ENCODE measurements at regions not wholly inside any gene's neighbourhood (a gene's known extent, or its start where the extent isn't known, plus 50 kb on each side); places are given as distances from the start of the nearest gene placed in this dataset.

DNA sequence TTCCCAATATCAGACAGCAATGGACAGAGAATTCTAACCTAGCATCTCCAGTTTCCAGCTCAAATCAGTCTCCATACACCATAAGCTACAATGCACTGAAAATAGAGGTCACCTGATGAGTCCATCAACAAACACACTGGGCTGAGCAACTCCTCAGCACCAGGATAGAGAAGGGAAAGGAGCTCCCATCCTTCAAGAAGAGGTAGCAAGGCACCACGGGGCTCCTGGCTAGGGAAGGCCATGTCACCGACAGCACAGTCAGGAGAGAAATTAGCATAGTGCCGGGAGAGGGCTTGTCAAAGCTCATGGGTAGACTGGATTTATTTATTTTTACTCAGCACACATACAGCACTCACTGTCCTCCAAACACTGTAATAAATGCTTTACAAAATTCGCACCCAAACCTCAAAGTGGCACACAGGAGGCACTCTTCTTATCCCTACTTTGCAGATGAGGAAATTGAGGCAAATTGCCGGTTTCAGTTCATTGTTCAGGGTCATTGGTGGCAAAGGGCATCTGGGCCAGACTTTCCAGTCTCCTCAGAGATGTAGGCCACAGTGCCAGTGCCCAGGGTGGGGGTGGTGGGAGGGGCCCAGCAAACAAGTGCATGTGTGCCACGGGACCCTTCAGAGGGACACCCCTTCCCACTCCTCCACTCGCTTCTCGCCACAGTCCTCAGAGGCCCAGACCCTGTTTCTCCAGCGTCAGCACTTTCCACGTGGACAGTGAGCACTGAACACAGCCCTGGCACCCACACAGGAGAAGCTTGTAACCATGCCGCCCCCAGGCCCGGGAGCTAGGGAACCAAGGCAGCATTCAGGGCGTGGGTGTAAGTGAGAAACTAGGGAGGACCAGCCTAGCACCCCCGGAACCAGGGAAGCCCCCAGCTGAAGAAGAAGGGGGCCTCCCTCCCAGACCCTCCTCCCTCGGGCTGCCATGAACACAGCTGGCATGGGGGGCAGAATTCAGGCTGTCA lies 1417.4 kb downstream of the TBC1D22A start:
- H3K9me3 ChIP-seq (ENCODE audit: low read depth, low read length) = no peaks in the 10 kb centered on the region
- no peaks in the 10 kb centered on the region for H3K4me1 ChIP-seq (ENCODE audit: insufficient read depth, low read length)
- no peaks in the 10 kb centered on the region for H3K27me3 ChIP-seq (ENCODE audit: insufficient read depth, low read length)
- no peak overlapping the region for H3K4me3 ChIP-seq (ENCODE audit: low read length)

- Histone ChIP-seq H3K4me3 (ENCODE audit: low read length) (no peak overlapping the region), H3K9me3 (ENCODE audit: low read depth, low read length) (no peaks in the 10 kb centered on the region), H3K27me3 (ENCODE audit: insufficient read depth, low read length) (no peaks in the 10 kb centered on the region), H3K4me1 (ENCODE audit: insufficient read depth, low read length) (no peaks in the 10 kb centered on the region)
These were observed 1416.1 kb downstream of the TBC1D22A start for GRCh38 chr22:48178536-48178935.

- Histone ChIP-seq H3K27me3 (ENCODE audit: insufficient read depth, low read length) (no peaks in the 10 kb centered on the region), H3K9me3 (ENCODE audit: low read depth, low read length) (no peaks in the 10 kb centered on the region), H3K4me3 (ENCODE audit: low read length) (no peak overlapping the region), H3K4me1 (ENCODE audit: insufficient read depth, low read length) (no peaks in the 10 kb centered on the region)
These were observed 1415.2 kb downstream of the TBC1D22A start for GRCh38 chr22:48177631-48178030.

GRCh38 chr22:48175721-48176120 lies 1413.3 kb downstream of the TBC1D22A start:
- Histone ChIP-seq H3K27me3 (ENCODE audit: insufficient read depth, low read length) (no peaks in the 10 kb centered on the region), H3K9me3 (ENCODE audit: low read depth, low read length) (no peaks in the 10 kb centered on the region), H3K4me3 (ENCODE audit: low read length) (no peak overlapping the region), H3K4me1 (ENCODE audit: insufficient read depth, low read length) (no peaks in the 10 kb centered on the region)

GRCh38 chr22:48173773-48174160 lies 1411.3 kb downstream of the TBC1D22A start:
- H3K27me3 ChIP-seq (ENCODE audit: insufficient read depth, low read length) = no peaks in the 10 kb centered on the region
- H3K4me3 ChIP-seq (ENCODE audit: low read length) = no peak overlapping the region
- H3K9me3 ChIP-seq (ENCODE audit: low read depth, low read length) = no peaks in the 10 kb centered on the region
- no peaks in the 10 kb centered on the region for H3K4me1 ChIP-seq (ENCODE audit: insufficient read depth, low read length)

- no peaks in the 10 kb centered on the region for H3K4me1 ChIP-seq (ENCODE audit: insufficient read depth, low read length)
- no peaks in the 10 kb centered on the region for H3K9me3 ChIP-seq (ENCODE audit: low read depth, low read length)
- H3K4me3 ChIP-seq (ENCODE audit: low read length) = no peak overlapping the region
- H3K27me3 ChIP-seq (ENCODE audit: insufficient read depth, low read length) = no peaks in the 10 kb centered on the region
These were observed 1410.8 kb downstream of the TBC1D22A start for GRCh38 chr22:48173061-48173772.

DNA sequence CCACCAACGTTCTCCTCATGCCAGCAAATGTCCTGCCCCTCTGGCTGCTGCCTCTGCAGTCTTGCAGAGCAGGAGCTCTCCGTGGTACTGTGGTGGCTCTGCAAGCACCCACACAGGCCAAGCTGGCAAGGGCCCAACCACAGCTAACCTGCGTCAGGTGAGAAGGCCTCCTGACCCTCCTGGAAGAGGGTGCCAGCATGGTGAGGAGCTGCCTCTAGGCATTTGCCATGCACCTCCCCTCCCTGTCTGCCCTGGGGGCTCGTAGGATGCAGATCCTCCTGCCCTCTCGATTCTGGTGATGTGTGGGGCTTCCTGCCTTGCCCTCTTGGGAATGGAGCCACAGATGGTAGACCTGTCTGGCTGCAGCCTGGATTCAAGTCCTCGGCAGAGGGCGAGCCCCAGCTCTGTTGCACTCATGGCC lies 1408.8 kb downstream of the TBC1D22A start:
- Histone ChIP-seq H3K27me3 (ENCODE audit: insufficient read depth, low read length) (no peaks in the 10 kb centered on the region), H3K4me1 (ENCODE audit: insufficient read depth, low read length) (no peaks in the 10 kb centered on the region), H3K9me3 (ENCODE audit: low read depth, low read length) (no peaks in the 10 kb centered on the region), H3K4me3 (ENCODE audit: low read length) (no peak overlapping the region)

GRCh38 chr22:48169227-48169626 lies 1406.8 kb downstream of the TBC1D22A start:
- Histone ChIP-seq H3K4me1 (ENCODE audit: insufficient read depth, low read length) (no peaks in the 10 kb centered on the region), H3K9me3 (ENCODE audit: low read depth, low read length) (no peaks in the 10 kb centered on the region), H3K27me3 (ENCODE audit: insufficient read depth, low read length) (no peaks in the 10 kb centered on the region)

DNA sequence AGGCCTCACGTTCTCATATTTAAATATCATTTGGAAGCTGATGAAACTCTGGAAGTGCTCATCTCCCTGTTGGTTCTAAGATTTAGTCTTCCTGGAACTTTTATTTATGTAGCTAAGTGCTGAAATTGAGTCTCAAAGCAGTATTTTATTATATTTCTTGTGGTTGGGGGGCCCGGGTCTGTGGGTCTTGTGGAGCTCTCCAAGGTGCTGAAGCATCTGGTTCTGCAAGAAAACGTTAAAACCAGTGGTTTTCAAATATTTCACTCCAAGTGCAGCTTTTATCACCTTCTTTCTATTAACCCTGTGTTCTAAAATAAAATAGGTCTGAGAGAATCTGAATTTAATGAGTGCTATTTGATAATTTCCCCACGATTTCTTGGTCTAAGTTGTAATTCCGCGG lies 1404.8 kb downstream of the TBC1D22A start:
- Histone ChIP-seq H3K27me3 (ENCODE audit: insufficient read depth, low read length) (no peaks in the 10 kb centered on the region), H3K9me3 (ENCODE audit: low read depth, low read length) (no peaks in the 10 kb centered on the region), H3K4me3 (ENCODE audit: low read length) (no peak overlapping the region), H3K4me1 (ENCODE audit: insufficient read depth, low read length) (no peaks in the 10 kb centered on the region)

More at GRCh38 chr22:48169227-48169626, 1406.8 kb downstream of the TBC1D22A start:
- H3K4me3 ChIP-seq (ENCODE audit: low read length) = no peak overlapping the region

- Histone ChIP-seq H3K4me1 (ENCODE audit: insufficient read depth, low read length) (no peaks in the 10 kb centered on the region), H3K4me3 (ENCODE audit: low read length) (no peak overlapping the region), H3K9me3 (ENCODE audit: low read depth, low read length) (no peaks in the 10 kb centered on the region), H3K27me3 (ENCODE audit: insufficient read depth, low read length) (no peaks in the 10 kb centered on the region)
These were observed 1398.8 kb downstream of the TBC1D22A start for GRCh38 chr22:48161298-48161697.

GRCh38 chr22:48157676-48158075 lies 1395.2 kb downstream of the TBC1D22A start:
- Histone ChIP-seq H3K27me3 (ENCODE audit: insufficient read depth, low read length) (no peaks in the 10 kb centered on the region), H3K4me1 (ENCODE audit: insufficient read depth, low read length) (no peaks in the 10 kb centered on the region), H3K4me3 (ENCODE audit: low read length) (no peak overlapping the region), H3K9me3 (ENCODE audit: low read depth, low read length) (no peaks in the 10 kb centered on the region)

- Histone ChIP-seq H3K27me3 (ENCODE audit: insufficient read depth, low read length) (no peaks in the 10 kb centered on the region), H3K9me3 (ENCODE audit: low read depth, low read length) (no peaks in the 10 kb centered on the region), H3K4me1 (ENCODE audit: insufficient read depth, low read length) (no peaks in the 10 kb centered on the region), H3K4me3 (ENCODE audit: low read length) (no peak overlapping the region)
These were observed 1394.3 kb downstream of the TBC1D22A start for GRCh38 chr22:48156603-48157355.

DNA sequence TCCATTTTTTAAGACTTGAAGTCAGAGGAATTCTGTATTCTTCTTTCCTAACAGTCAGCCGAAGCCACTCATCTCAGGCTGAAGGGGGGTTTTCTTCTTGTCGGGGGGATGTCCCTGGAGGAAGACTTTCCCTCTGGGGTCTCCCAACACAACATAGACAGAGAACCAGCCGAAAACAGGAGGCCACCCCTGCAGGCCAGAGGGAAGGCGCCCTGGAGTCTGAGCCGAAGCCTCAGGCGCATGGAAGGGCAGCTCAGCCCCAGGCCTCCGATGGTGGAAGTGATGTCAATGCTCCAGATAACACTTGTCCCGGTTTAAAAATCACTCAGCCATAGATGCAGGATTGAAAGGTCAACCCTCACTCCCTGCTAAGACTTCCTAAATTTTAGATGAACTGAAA lies 1393.0 kb downstream of the TBC1D22A start:
- no peaks in the 10 kb centered on the region for H3K4me1 ChIP-seq (ENCODE audit: insufficient read depth, low read length)
- no peak overlapping the region for H3K4me3 ChIP-seq (ENCODE audit: low read length)
- H3K9me3 ChIP-seq (ENCODE audit: low read depth, low read length) = no peaks in the 10 kb centered on the region
- H3K27me3 ChIP-seq (ENCODE audit: insufficient read depth, low read length) = no peaks in the 10 kb centered on the region

DNA sequence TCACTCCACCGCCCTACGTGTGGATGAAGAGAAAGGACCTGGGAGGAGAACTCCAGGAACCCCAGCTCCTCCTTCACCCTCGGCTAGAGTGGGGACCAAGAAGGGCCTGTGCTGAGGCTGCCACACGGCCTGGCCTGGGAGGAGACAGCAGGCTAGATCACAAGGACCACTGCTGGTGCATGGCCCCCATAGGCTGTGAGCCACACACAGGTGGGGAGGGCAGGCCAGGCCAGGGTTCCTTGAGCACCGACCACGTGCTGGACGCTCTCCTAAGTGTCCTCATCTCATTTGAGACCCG lies 1392.4 kb downstream of the TBC1D22A start:
- Histone ChIP-seq H3K27me3 (ENCODE audit: insufficient read depth, low read length) (no peaks in the 10 kb centered on the region), H3K9me3 (ENCODE audit: low read depth, low read length) (no peaks in the 10 kb centered on the region), H3K4me3 (ENCODE audit: low read length) (no peak overlapping the region), H3K4me1 (ENCODE audit: insufficient read depth, low read length) (no peaks in the 10 kb centered on the region)

Measured in mononuclear cell (primary cell).